ENCODE measurements at regions not wholly inside any gene's neighbourhood (a gene's known extent, or its start where the extent isn't known, plus 50 kb on each side); places are given as distances from the start of the nearest gene placed in this dataset.

DNA sequence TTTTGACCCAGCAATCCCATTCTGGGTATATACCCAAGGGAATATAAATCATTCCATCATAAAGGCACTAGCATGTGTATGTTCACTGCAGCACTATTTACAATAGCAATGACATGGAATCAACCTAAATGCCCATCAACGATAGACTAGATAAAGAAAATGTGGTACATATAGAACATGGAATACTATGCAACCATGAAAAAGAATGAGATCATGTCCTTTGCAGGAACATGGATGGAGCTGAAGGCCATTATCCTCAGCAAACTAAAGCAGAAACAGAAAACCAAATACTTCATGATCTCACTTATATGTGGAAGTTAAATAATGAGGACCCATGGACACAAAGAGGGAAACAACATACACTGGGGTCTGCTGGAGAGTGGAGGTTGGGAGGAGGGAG, 58.0 kb upstream of the STARD3NL start:
- TF ChIP-seq, protein P1, sequence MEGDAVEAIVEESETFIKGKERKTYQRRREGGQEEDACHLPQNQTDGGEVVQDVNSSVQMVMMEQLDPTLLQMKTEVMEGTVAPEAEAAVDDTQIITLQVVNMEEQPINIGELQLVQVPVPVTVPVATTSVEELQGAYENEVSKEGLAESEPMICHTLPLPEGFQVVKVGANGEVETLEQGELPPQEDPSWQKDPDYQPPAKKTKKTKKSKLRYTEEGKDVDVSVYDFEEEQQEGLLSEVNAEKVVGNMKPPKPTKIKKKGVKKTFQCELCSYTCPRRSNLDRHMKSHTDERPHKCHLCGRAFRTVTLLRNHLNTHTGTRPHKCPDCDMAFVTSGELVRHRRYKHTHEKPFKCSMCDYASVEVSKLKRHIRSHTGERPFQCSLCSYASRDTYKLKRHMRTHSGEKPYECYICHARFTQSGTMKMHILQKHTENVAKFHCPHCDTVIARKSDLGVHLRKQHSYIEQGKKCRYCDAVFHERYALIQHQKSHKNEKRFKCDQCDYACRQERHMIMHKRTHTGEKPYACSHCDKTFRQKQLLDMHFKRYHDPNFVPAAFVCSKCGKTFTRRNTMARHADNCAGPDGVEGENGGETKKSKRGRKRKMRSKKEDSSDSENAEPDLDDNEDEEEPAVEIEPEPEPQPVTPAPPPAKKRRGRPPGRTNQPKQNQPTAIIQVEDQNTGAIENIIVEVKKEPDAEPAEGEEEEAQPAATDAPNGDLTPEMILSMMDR (conservative IDR thresholded peaks at IDR 0.05; ENCODE audit: low read depth, low read length) = no peak
- TF ChIP-seq RAD21 (IDR thresholded peaks at IDR 0.05; ENCODE audit: low read length) = no peak

Measured in IMR-90 (cell line).